CD4-positive, alpha-beta T cell (primary cell): ENCODE measurements at regions not wholly inside any gene's neighbourhood (a gene's known extent, or its start where the extent isn't known, plus 50 kb on each side); places are given as distances from the start of the nearest gene placed in this dataset.

Source experiments
- ATAC-seq: fragments of 200-7000 bp; cut with Tn5 transposase; one replicate; pipeline ENCODE4 v1.10.0; 2022; ENCODE audit warnings: mild to moderate bottlenecking; ENCODE audit not compliant: poor library complexity
- CTCF ChIA-PET: fragments of 350-600 bp; sonication (Branson Sonifier 250); formaldehyde crosslinking; loops from one replicate; lab custom pipeline; 2021; ENCODE audit warnings: antibody characterized with exemption, inconsistent platforms; lab: Charles Lee
- POLR2A ChIA-PET: fragments of 350-600 bp; sonication (Branson Sonifier 250); formaldehyde crosslinking; loops from one replicate; lab custom pipeline; 2021; ENCODE audit warnings: antibody characterized with exemption, inconsistent platforms; lab: Charles Lee
- DNase-seq, 14 experiments: peaks; one replicate each; pipeline ENCODE4 v3.0.0-alpha.2; 2013 to 2020; ENCODE audit warnings: mixed read lengths in 2 of 14
- H3K27ac ChIP-seq, 2 donors: one replicate each; pipeline versions ENCODE4 v1.5.1 to v1.7.0; 2013; ENCODE audit warnings: low read length in 2 of 2, low read depth in 1 of 2, mild to moderate bottlenecking in 1 of 2
- H3K27me3 ChIP-seq, 2 experiments: 1 replicate in 1 of 2; 2 replicates in 1 of 2; pipeline versions ENCODE4 v1.6.1 to v1.7.0; 2013; ENCODE audit warnings: low read length in 2 of 2, control low read depth in 1 of 2, mild to moderate bottlenecking in 1 of 2, moderate library complexity in 1 of 2; ENCODE audit not compliant: insufficient read depth in 2 of 2, control insufficient read depth in 1 of 2
- H3K36me3 ChIP-seq: one replicate; pipeline ENCODE4 v1.6.1; 2013; ENCODE audit warnings: low read length, control low read depth; ENCODE audit not compliant: insufficient read depth
- H3K4me1 ChIP-seq: one replicate; pipeline ENCODE4 v1.6.1; 2013; ENCODE audit warnings: low read length, control low read depth; ENCODE audit not compliant: insufficient read depth
- H3K4me3 ChIP-seq: one replicate; pipeline ENCODE4 v1.5.1; 2013; ENCODE audit warnings: mild to moderate bottlenecking, low read length, moderate library complexity
- H3K9me3 ChIP-seq, 2 experiments: 1 replicate in 1 of 2; 2 replicates in 1 of 2; pipeline versions ENCODE4 v1.6.1 to v1.7.0; 2013; ENCODE audit warnings: low read length in 2 of 2, mild to moderate bottlenecking in 2 of 2, control low read depth in 1 of 2, moderate library complexity in 1 of 2; ENCODE audit not compliant: control insufficient read depth in 1 of 2, insufficient read depth in 1 of 2
- H3K27ac Mint-ChIP-seq: one replicate; pipeline ENCODE4 v1.8.0; 2020; ENCODE audit warnings: mixed read lengths
- H3K27me3 Mint-ChIP-seq: one replicate; pipeline ENCODE4 v1.8.0; 2021; ENCODE audit warnings: mixed read lengths
- H3K36me3 Mint-ChIP-seq: one replicate; pipeline ENCODE4 v1.8.0; 2021; ENCODE audit warnings: low read depth, mixed read lengths
- H3K4me1 Mint-ChIP-seq: one replicate; pipeline ENCODE4 v1.8.0; 2021; ENCODE audit warnings: low read depth, mixed read lengths
- H3K4me3 Mint-ChIP-seq: one replicate; pipeline ENCODE4 v1.8.0; 2020; ENCODE audit warnings: mild to moderate bottlenecking, mixed read lengths
- H3K9me3 Mint-ChIP-seq: one replicate; pipeline ENCODE4 v1.8.0; 2020; ENCODE audit warnings: mixed read lengths
- intact Hi-C, 2 experiments: fragments of 100-400 bp; cut with DNase I in 1 of 2; cut with micrococcal nuclease in 1 of 2; formaldehyde crosslinking; loops; one replicate each; pipeline versions ENCODE4 v1.15.1 to v1.9.0; 2023 to 2025; cut with DNase I, micrococcal nuclease
- TF ChIP-seq, protein P1 (sequence below): fragments of 200-600 bp; IDR thresholded peaks from one replicate; pipeline ENCODE4 v1.8.0; 2022; ENCODE audit warnings: antibody characterized with exemption, mild to moderate bottlenecking

DNA sequence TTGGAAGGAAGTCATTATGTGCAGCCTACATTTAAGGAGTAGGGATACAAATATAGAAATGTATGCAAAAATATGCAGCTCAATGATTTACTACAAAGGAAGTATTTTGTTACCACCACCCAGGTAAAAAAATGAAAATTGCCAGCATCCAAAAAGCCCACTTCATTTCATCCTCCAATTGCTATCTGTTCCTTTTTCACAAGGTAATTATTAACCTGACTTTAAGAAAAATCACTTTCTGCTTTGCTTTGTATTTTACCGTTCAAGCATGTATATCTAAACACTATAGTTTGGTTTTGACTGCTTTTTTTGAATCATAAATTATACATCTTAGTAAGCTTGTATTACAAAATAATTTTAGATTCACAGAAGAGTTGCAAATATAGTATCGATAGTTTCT is 768.5 kb upstream of the GJE1 start:
- ATAC-seq (no peak), DNase-seq (no peak)
- H3K4me3 Mint-ChIP-seq, result no peak overlapping the region
- TF ChIP-seq, protein P1, sequence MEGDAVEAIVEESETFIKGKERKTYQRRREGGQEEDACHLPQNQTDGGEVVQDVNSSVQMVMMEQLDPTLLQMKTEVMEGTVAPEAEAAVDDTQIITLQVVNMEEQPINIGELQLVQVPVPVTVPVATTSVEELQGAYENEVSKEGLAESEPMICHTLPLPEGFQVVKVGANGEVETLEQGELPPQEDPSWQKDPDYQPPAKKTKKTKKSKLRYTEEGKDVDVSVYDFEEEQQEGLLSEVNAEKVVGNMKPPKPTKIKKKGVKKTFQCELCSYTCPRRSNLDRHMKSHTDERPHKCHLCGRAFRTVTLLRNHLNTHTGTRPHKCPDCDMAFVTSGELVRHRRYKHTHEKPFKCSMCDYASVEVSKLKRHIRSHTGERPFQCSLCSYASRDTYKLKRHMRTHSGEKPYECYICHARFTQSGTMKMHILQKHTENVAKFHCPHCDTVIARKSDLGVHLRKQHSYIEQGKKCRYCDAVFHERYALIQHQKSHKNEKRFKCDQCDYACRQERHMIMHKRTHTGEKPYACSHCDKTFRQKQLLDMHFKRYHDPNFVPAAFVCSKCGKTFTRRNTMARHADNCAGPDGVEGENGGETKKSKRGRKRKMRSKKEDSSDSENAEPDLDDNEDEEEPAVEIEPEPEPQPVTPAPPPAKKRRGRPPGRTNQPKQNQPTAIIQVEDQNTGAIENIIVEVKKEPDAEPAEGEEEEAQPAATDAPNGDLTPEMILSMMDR, result no peak
- no peaks in the 10 kb centered on the region for H3K27me3 ChIP-seq
- no peak overlapping the region for H3K27ac ChIP-seq
- H3K27ac Mint-ChIP-seq, result no peak overlapping the region
- no peaks in the 10 kb centered on the region for H3K9me3 Mint-ChIP-seq
- no peak overlapping the region for H3K4me3 ChIP-seq
- no peaks in the 10 kb centered on the region for H3K36me3 Mint-ChIP-seq
- no peaks in the 10 kb centered on the region for H3K36me3 ChIP-seq
- no peaks in the 10 kb centered on the region for H3K4me1 Mint-ChIP-seq
- CTCF ChIA-PET, result no interaction called here
- POLR2A ChIA-PET, result interaction anchor here (0.6 kb wide), 1 partner anchor 671 kb away, joined by 3 read pairs; no protein-coding TSS in a partner anchor
- no peaks in the 10 kb centered on the region for H3K9me3 ChIP-seq
- no peaks in the 10 kb centered on the region for H3K4me1 ChIP-seq
- H3K27me3 Mint-ChIP-seq, result no peaks in the 10 kb centered on the region
- intact Hi-C loops, result no loop called here

DNA sequence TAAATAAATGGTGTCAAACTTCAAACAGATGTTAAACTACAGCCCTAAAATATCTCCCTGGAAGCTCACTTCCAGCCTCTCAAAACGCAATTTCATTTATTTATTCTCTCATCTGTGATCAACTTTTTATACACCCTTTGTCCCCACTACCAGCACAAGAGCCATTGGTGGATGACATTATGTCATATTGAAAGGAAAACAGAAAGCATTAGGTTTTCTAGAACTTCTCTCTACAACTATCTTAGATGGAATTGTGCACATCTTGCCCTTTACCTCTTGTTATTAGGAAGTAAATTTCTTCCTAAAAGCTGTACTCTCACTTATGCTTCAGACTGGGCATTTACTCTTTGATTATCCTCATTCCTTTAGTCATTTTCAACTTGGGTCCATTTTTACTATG is 771.2 kb upstream of the GJE1 start:
- H3K36me3 Mint-ChIP-seq, result no peaks in the 10 kb centered on the region
- POLR2A ChIA-PET, result interaction anchor here (1.4 kb wide), 1 partner anchor 9 kb away, joined by 3 read pairs; no protein-coding TSS in a partner anchor

DNA sequence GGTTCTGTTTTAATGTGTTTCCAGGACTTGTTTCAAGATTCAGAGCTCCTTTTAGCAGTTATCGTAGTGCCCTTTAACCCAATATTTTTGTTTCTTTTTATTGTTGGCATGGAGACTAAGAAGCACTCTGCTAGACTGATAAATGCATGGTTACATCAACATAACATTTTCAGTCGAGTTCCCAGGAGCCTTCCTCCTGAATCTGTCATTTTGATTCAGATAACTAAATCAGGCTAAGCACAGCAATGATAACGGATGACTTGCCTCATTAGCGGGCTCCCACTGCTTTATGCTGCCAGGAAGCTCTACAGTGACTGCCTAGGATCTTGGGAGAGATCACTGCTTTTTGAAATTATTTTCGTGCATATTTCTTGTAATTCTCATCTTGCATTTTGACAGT is 772.8 kb upstream of the GJE1 start:
- H3K9me3 ChIP-seq, result no peaks in the 10 kb centered on the region
- ATAC-seq, result no peak
- Mint-ChIP-seq H3K27ac (no peak overlapping the region), H3K9me3 (no peaks in the 10 kb centered on the region), H3K4me1 (no peaks in the 10 kb centered on the region), H3K36me3 (no peaks in the 10 kb centered on the region), H3K27me3 (no peaks in the 10 kb centered on the region), H3K4me3 (no peak overlapping the region)
- DNase-seq, result no peak
- no peaks in the 10 kb centered on the region for H3K27me3 ChIP-seq
- CTCF ChIA-PET, result no interaction called here
- no peaks in the 10 kb centered on the region for H3K4me1 ChIP-seq
- no peak overlapping the region for H3K4me3 ChIP-seq
- POLR2A ChIA-PET, result no interaction called here
- no peak overlapping the region for H3K27ac ChIP-seq
- TF ChIP-seq, protein P1, result no peak
- H3K36me3 ChIP-seq, result no peaks in the 10 kb centered on the region
- intact Hi-C loops, result no loop called here

More for the DNA sequence above, 771.2 kb upstream of the GJE1 start:
- CTCF ChIA-PET, result interaction anchor here (1.0 kb wide), 1 partner anchor 7 kb away, joined by 3 read pairs; no protein-coding TSS in a partner anchor
- Histone ChIP-seq H3K4me1 (no peaks in the 10 kb centered on the region), H3K36me3 (no peaks in the 10 kb centered on the region), H3K27me3 (no peaks in the 10 kb centered on the region), H3K9me3 (no peaks in the 10 kb centered on the region), H3K27ac (no peak overlapping the region), H3K4me3 (no peak overlapping the region)
- Mint-ChIP-seq H3K27ac (no peak overlapping the region), H3K4me1 (no peaks in the 10 kb centered on the region), H3K9me3 (no peaks in the 10 kb centered on the region), H3K27me3 (no peaks in the 10 kb centered on the region), H3K4me3 (no peak overlapping the region)
- TF ChIP-seq, protein P1, result no peak
- ATAC-seq (no peak), DNase-seq (no peak)
- intact Hi-C loops, result no loop called here
